Middle frontal gyrus (tissue), 1 donor: ENCODE measurements at regions not wholly inside any gene's neighbourhood (a gene's known extent, or its start where the extent isn't known, plus 50 kb on each side); places are given as distances from the start of the nearest gene placed in this dataset.
"Not testable (repeated sequence)": the region's sequence is repeated elsewhere in the genome, so short reads cannot be mapped to it uniquely, and the experiment has no call there.

Experiments used
- DNase-seq: peaks from one replicate; pipeline ENCODE4 v3.0.0-alpha.2; 2015; ENCODE audit warnings: low spot score; ENCODE audit errors: extremely low spot score

- no peak for DNase-seq
Observed at GRCh38 chr5:160479220-160479619, 57.6 kb downstream of the PTTG1 start.

GRCh38 chr5:160479926-160480325, 58.3 kb downstream of the PTTG1 start:
- DNase-seq = peak; percentile 30

- no peak for DNase-seq
Observed at GRCh38 chr5:160480652-160481051, 59.0 kb downstream of the PTTG1 start.

- DNase-seq = no peak
Observed at GRCh38 chr5:160484678-160485077, 63.0 kb downstream of the PTTG1 start.

- DNase-seq = no peak
Observed at GRCh38 chr5:160485364-160485969, 63.8 kb downstream of the PTTG1 start.

- DNase-seq = no peak
Observed at GRCh38 chr5:160486573-160486972, 64.9 kb downstream of the PTTG1 start.

- DNase-seq = no peak
Observed at GRCh38 chr5:160488394-160489325, 67.0 kb downstream of the PTTG1 start.

- DNase-seq = no peak
Observed at GRCh38 chr5:160491438-160491837, 69.8 kb downstream of the PTTG1 start.

GRCh38 chr5:160492565-160492964, 70.9 kb downstream of the PTTG1 start:
- DNase-seq = no peak

- no peak for DNase-seq
Observed at GRCh38 chr5:160493806-160494338, 72.2 kb downstream of the PTTG1 start.

GRCh38 chr5:160494451-160494850, 72.8 kb downstream of the PTTG1 start:
- DNase-seq = no peak

- no peak for DNase-seq
Observed at GRCh38 chr5:160496334-160496733, 74.7 kb downstream of the PTTG1 start.

GRCh38 chr5:160496784-160497183, 75.1 kb downstream of the PTTG1 start:
- DNase-seq = no peak

- DNase-seq = no peak
Observed at GRCh38 chr5:160497878-160498277, 76.2 kb downstream of the PTTG1 start.

GRCh38 chr5:160498441-160499043, 76.9 kb downstream of the PTTG1 start:
- not testable (repeated sequence) for DNase-seq

GRCh38 chr5:160500786-160501779, 79.4 kb downstream of the PTTG1 start:
- no peak for DNase-seq

GRCh38 chr5:160504906-160505305, 83.3 kb downstream of the PTTG1 start:
- no peak for DNase-seq

GRCh38 chr5:160506006-160507004, 84.7 kb downstream of the PTTG1 start:
- DNase-seq = peak; percentile 76

GRCh38 chr5:160507221-160507721, 85.6 kb downstream of the PTTG1 start:
- DNase-seq = no peak
